ENCODE measurements at regions not wholly inside any gene's neighbourhood (a gene's known extent, or its start where the extent isn't known, plus 50 kb on each side); places are given as distances from the start of the nearest gene placed in this dataset.

DNA sequence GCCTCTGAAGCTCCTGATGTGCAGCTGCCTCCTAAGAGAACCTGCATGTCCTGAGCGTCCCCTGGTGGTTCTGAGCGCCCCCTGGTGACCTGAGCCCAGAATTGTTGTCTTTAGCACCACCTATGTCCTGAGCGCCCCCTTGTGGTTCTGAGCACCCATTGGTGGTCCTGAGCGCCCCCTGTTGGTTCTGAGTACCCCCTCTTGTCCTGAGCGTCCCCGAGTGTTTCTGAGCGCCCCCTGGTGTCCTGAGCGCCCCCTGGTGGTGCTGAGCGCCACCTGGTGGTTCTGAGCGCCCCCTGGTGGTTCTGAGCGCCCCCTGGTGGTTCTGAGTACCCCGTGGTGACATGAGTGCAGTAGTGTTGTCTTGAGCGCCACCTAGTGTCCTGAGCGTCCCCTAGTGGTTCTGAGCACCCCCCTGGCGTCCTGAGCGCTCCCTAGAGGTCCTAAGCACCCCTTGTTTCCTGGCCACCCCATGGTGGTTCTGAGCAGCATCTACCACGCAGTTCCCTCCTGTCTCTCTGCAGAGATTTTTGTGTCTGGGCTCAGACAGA is 782.5 kb downstream of the TMEM121 start:
- TF ChIP-seq NFIC (IDR thresholded peaks at IDR 0.05) (no peak), RAD21 (IDR thresholded peaks at IDR 0.05; ENCODE audit: low read depth) (no peak), ZBTB7A (IDR thresholded peaks at IDR 0.05; ENCODE audit: low read depth) (no peak), TEAD4 (IDR thresholded peaks at IDR 0.05) (no peak), TAF1 (IDR thresholded peaks at IDR 0.05; ENCODE audit: low read depth) (no peak), EP300 (IDR thresholded peaks at IDR 0.05; ENCODE audit: borderline replicate concordance) (no peak), YY1 (IDR thresholded peaks at IDR 0.05; ENCODE audit: low read depth) (no peak), FOXM1 (IDR thresholded peaks at IDR 0.05; ENCODE audit: borderline replicate concordance, low read depth) (no peak), CEBPB (IDR thresholded peaks at IDR 0.05) (no peak)
- TF ChIP-seq, protein P1, sequence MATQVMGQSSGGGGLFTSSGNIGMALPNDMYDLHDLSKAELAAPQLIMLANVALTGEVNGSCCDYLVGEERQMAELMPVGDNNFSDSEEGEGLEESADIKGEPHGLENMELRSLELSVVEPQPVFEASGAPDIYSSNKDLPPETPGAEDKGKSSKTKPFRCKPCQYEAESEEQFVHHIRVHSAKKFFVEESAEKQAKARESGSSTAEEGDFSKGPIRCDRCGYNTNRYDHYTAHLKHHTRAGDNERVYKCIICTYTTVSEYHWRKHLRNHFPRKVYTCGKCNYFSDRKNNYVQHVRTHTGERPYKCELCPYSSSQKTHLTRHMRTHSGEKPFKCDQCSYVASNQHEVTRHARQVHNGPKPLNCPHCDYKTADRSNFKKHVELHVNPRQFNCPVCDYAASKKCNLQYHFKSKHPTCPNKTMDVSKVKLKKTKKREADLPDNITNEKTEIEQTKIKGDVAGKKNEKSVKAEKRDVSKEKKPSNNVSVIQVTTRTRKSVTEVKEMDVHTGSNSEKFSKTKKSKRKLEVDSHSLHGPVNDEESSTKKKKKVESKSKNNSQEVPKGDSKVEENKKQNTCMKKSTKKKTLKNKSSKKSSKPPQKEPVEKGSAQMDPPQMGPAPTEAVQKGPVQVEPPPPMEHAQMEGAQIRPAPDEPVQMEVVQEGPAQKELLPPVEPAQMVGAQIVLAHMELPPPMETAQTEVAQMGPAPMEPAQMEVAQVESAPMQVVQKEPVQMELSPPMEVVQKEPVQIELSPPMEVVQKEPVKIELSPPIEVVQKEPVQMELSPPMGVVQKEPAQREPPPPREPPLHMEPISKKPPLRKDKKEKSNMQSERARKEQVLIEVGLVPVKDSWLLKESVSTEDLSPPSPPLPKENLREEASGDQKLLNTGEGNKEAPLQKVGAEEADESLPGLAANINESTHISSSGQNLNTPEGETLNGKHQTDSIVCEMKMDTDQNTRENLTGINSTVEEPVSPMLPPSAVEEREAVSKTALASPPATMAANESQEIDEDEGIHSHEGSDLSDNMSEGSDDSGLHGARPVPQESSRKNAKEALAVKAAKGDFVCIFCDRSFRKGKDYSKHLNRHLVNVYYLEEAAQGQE (IDR thresholded peaks at IDR 0.05; ENCODE audit: low read depth) = no peak
- TF ChIP-seq, protein P2, sequence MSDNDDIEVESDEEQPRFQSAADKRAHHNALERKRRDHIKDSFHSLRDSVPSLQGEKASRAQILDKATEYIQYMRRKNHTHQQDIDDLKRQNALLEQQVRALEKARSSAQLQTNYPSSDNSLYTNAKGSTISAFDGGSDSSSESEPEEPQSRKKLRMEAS (IDR thresholded peaks at IDR 0.05) = no peak
- TF ChIP-seq, protein P3, sequence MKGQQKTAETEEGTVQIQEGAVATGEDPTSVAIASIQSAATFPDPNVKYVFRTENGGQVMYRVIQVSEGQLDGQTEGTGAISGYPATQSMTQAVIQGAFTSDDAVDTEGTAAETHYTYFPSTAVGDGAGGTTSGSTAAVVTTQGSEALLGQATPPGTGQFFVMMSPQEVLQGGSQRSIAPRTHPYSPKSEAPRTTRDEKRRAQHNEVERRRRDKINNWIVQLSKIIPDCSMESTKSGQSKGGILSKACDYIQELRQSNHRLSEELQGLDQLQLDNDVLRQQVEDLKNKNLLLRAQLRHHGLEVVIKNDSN (IDR thresholded peaks at IDR 0.05) = no peak
